ENCODE measurements at regions not wholly inside any gene's neighbourhood (a gene's known extent, or its start where the extent isn't known, plus 50 kb on each side); places are given as distances from the start of the nearest gene placed in this dataset.

GRCh38 chr15:72936691-72937679 is 115.3 kb upstream of the NEO1 start:
- WGBS (ENCODE audit: extremely low coverage, insufficient coverage, low lambda C conversion rate), result no CpG with 5 or more reads among the region's 11 CpGs
- no peaks in the 10 kb centered on the region for H3K79me1 ChIP-seq (ENCODE audit: low read length)
- H3K4me3 ChIP-seq (ENCODE audit: low read length), result no peak overlapping the region
- H3K4me2 ChIP-seq (ENCODE audit: low read length), result no peak overlapping the region
- no peak overlapping the region for H3K56ac ChIP-seq (ENCODE audit: low read length)
- H3K79me2 ChIP-seq (ENCODE audit: control insufficient read depth, insufficient read depth, low read length), result no peaks in the 10 kb centered on the region
- H3K4ac ChIP-seq (ENCODE audit: low read depth, low read length), result no peak overlapping the region
- no peak overlapping the region for H3K23ac ChIP-seq (ENCODE audit: low read length)
- H3K36me3 ChIP-seq (ENCODE audit: control insufficient read depth, insufficient read depth, low read length), result no peaks in the 10 kb centered on the region
- no peak overlapping the region for H4K8ac ChIP-seq (ENCODE audit: low read depth, low read length)
- H2AK5ac ChIP-seq (ENCODE audit: low read length), result no peak overlapping the region
- no peak overlapping the region for H4K5ac ChIP-seq (ENCODE audit: low read length)
- no peak overlapping the region for H3K18ac ChIP-seq (ENCODE audit: low read length)
- H3K27ac ChIP-seq (ENCODE audit: low read depth, low read length), result no peak overlapping the region
- DNase-seq, result no peak
- H3K9ac ChIP-seq (ENCODE audit: low read length), result no peak overlapping the region
- no peaks in the 10 kb centered on the region for H3K4me1 ChIP-seq (ENCODE audit: control insufficient read depth, low read depth, low read length)
- H2BK5ac ChIP-seq (ENCODE audit: low read length), result no peak overlapping the region
- no peak overlapping the region for H2BK120ac ChIP-seq (ENCODE audit: low read depth, low read length)
- no peaks in the 10 kb centered on the region for H3K27me3 ChIP-seq (ENCODE audit: insufficient read depth, low read length, poor library complexity)
- no peak overlapping the region for H2BK15ac ChIP-seq (replicated peaks; ENCODE audit: low read depth)

GRCh38 chr15:72936237-72936636 is 116.0 kb upstream of the NEO1 start:
- Histone ChIP-seq H2BK5ac (ENCODE audit: low read length) (no peak overlapping the region), H3K27ac (ENCODE audit: low read depth, low read length) (no peak overlapping the region), H2AK5ac (ENCODE audit: low read length) (no peak overlapping the region), H3K23ac (ENCODE audit: low read length) (no peak overlapping the region), H3K4me1 (ENCODE audit: control insufficient read depth, low read depth, low read length) (no peaks in the 10 kb centered on the region), H4K8ac (ENCODE audit: low read depth, low read length) (no peak overlapping the region), H2BK120ac (ENCODE audit: low read depth, low read length) (no peak overlapping the region), H4K5ac (ENCODE audit: low read length) (no peak overlapping the region), H3K79me1 (ENCODE audit: low read length) (no peaks in the 10 kb centered on the region), H3K4me3 (ENCODE audit: low read length) (no peak overlapping the region), H3K56ac (ENCODE audit: low read length) (no peak overlapping the region), H3K9ac (ENCODE audit: low read length) (no peak overlapping the region), H3K4ac (ENCODE audit: low read depth, low read length) (no peak overlapping the region), H3K36me3 (ENCODE audit: control insufficient read depth, insufficient read depth, low read length) (no peaks in the 10 kb centered on the region), H2BK15ac (replicated peaks; ENCODE audit: low read depth) (no peak overlapping the region), H3K27me3 (ENCODE audit: insufficient read depth, low read length, poor library complexity) (no peaks in the 10 kb centered on the region), H3K18ac (ENCODE audit: low read length) (no peak overlapping the region), H3K4me2 (ENCODE audit: low read length) (no peak overlapping the region), H3K79me2 (ENCODE audit: control insufficient read depth, insufficient read depth, low read length) (no peaks in the 10 kb centered on the region)
- no peak for DNase-seq
- 100% methylated on average over 1 of the region's 4 CpGs for WGBS (ENCODE audit: extremely low coverage, insufficient coverage, low lambda C conversion rate)

GRCh38 chr15:72935521-72935920 is 116.7 kb upstream of the NEO1 start:
- Histone ChIP-seq H3K79me2 (ENCODE audit: control insufficient read depth, insufficient read depth, low read length) (no peaks in the 10 kb centered on the region), H4K8ac (ENCODE audit: low read depth, low read length) (no peak overlapping the region), H3K9ac (ENCODE audit: low read length) (no peak overlapping the region), H3K27ac (ENCODE audit: low read depth, low read length) (no peak overlapping the region), H3K4ac (ENCODE audit: low read depth, low read length) (no peak overlapping the region), H3K23ac (ENCODE audit: low read length) (no peak overlapping the region), H2BK120ac (ENCODE audit: low read depth, low read length) (no peak overlapping the region), H4K5ac (ENCODE audit: low read length) (no peak overlapping the region), H3K4me3 (ENCODE audit: low read length) (no peak overlapping the region), H3K4me1 (ENCODE audit: control insufficient read depth, low read depth, low read length) (no peaks in the 10 kb centered on the region), H2AK5ac (ENCODE audit: low read length) (no peak overlapping the region), H3K36me3 (ENCODE audit: control insufficient read depth, insufficient read depth, low read length) (no peaks in the 10 kb centered on the region), H3K27me3 (ENCODE audit: insufficient read depth, low read length, poor library complexity) (no peaks in the 10 kb centered on the region), H2BK15ac (replicated peaks; ENCODE audit: low read depth) (no peak overlapping the region), H3K18ac (ENCODE audit: low read length) (no peak overlapping the region), H3K79me1 (ENCODE audit: low read length) (no peaks in the 10 kb centered on the region), H3K4me2 (ENCODE audit: low read length) (no peak overlapping the region), H3K56ac (ENCODE audit: low read length) (no peak overlapping the region), H2BK5ac (ENCODE audit: low read length) (no peak overlapping the region)
- DNase-seq, result no peak
- WGBS (ENCODE audit: extremely low coverage, insufficient coverage, low lambda C conversion rate), result no CpG with 5 or more reads among the region's 2 CpGs

- no peaks in the 10 kb centered on the region for H3K79me1 ChIP-seq (ENCODE audit: low read length)
- H2AK5ac ChIP-seq (ENCODE audit: low read length), result no peak overlapping the region
- no peaks in the 10 kb centered on the region for H3K79me2 ChIP-seq (ENCODE audit: control insufficient read depth, insufficient read depth, low read length)
- H2BK5ac ChIP-seq (ENCODE audit: low read length), result no peak overlapping the region
- no peaks in the 10 kb centered on the region for H3K4me1 ChIP-seq (ENCODE audit: control insufficient read depth, low read depth, low read length)
- H3K23ac ChIP-seq (ENCODE audit: low read length), result no peak overlapping the region
- H3K4me2 ChIP-seq (ENCODE audit: low read length), result no peak overlapping the region
- WGBS (ENCODE audit: extremely low coverage, insufficient coverage, low lambda C conversion rate), result no CpG with 5 or more reads among the region's 4 CpGs
- H2BK15ac ChIP-seq (replicated peaks; ENCODE audit: low read depth), result no peak overlapping the region
- no peak overlapping the region for H3K9ac ChIP-seq (ENCODE audit: low read length)
- DNase-seq, result no peak
- H3K18ac ChIP-seq (ENCODE audit: low read length), result no peak overlapping the region
- H3K4me3 ChIP-seq (ENCODE audit: low read length), result no peak overlapping the region
- no peak overlapping the region for H4K8ac ChIP-seq (ENCODE audit: low read depth, low read length)
- H3K4ac ChIP-seq (ENCODE audit: low read depth, low read length), result no peak overlapping the region
- no peak overlapping the region for H3K27ac ChIP-seq (ENCODE audit: low read depth, low read length)
- no peaks in the 10 kb centered on the region for H3K27me3 ChIP-seq (ENCODE audit: insufficient read depth, low read length, poor library complexity)
- no peak overlapping the region for H2BK120ac ChIP-seq (ENCODE audit: low read depth, low read length)
- no peak overlapping the region for H4K5ac ChIP-seq (ENCODE audit: low read length)
- no peaks in the 10 kb centered on the region for H3K36me3 ChIP-seq (ENCODE audit: control insufficient read depth, insufficient read depth, low read length)
- H3K56ac ChIP-seq (ENCODE audit: low read length), result no peak overlapping the region
These were observed 117.3 kb upstream of the NEO1 start for GRCh38 chr15:72934921-72935320.

- no peak overlapping the region for H2BK15ac ChIP-seq (replicated peaks; ENCODE audit: low read depth)
- no CpG with 5 or more reads among the region's 3 CpGs for WGBS (ENCODE audit: extremely low coverage, insufficient coverage, low lambda C conversion rate)
- H3K79me1 ChIP-seq (ENCODE audit: low read length), result no peaks in the 10 kb centered on the region
- no peak overlapping the region for H3K4me3 ChIP-seq (ENCODE audit: low read length)
- H3K36me3 ChIP-seq (ENCODE audit: control insufficient read depth, insufficient read depth, low read length), result no peaks in the 10 kb centered on the region
- no peak overlapping the region for H4K8ac ChIP-seq (ENCODE audit: low read depth, low read length)
- H3K56ac ChIP-seq (ENCODE audit: low read length), result no peak overlapping the region
- no peaks in the 10 kb centered on the region for H3K27me3 ChIP-seq (ENCODE audit: insufficient read depth, low read length, poor library complexity)
- H2AK5ac ChIP-seq (ENCODE audit: low read length), result no peak overlapping the region
- H3K4me1 ChIP-seq (ENCODE audit: control insufficient read depth, low read depth, low read length), result no peaks in the 10 kb centered on the region
- H3K4me2 ChIP-seq (ENCODE audit: low read length), result no peak overlapping the region
- H3K18ac ChIP-seq (ENCODE audit: low read length), result no peak overlapping the region
- no peak overlapping the region for H3K23ac ChIP-seq (ENCODE audit: low read length)
- H3K4ac ChIP-seq (ENCODE audit: low read depth, low read length), result no peak overlapping the region
- H4K5ac ChIP-seq (ENCODE audit: low read length), result no peak overlapping the region
- no peak overlapping the region for H3K27ac ChIP-seq (ENCODE audit: low read depth, low read length)
- H3K79me2 ChIP-seq (ENCODE audit: control insufficient read depth, insufficient read depth, low read length), result no peaks in the 10 kb centered on the region
- H2BK5ac ChIP-seq (ENCODE audit: low read length), result no peak overlapping the region
- no peak overlapping the region for H3K9ac ChIP-seq (ENCODE audit: low read length)
- DNase-seq, result no peak
- no peak overlapping the region for H2BK120ac ChIP-seq (ENCODE audit: low read depth, low read length)
These were observed 118.3 kb upstream of the NEO1 start for GRCh38 chr15:72933976-72934375.
